GM12878 (cell line): ENCODE measurements at regions not wholly inside any gene's neighbourhood (a gene's known extent, or its start where the extent isn't known, plus 50 kb on each side); places are given as distances from the start of the nearest gene placed in this dataset.

Experiments used
- ATAC-seq: fragments of 200-7000 bp; cut with Tn5 transposase; 3 replicates; pipeline ENCODE4 v1.9.1; 2020; ENCODE audit warnings: mild to moderate bottlenecking, moderate library complexity
- BruUV-seq: library from RNA; stranded (reverse); fragments of 400-500 nt; replicated peaks from 2 replicates; lab custom pipeline; 2021; lab: Mats Ljungman, UMichigan
- CTCF ChIA-PET: fragments of 300-600 bp; sonication (Branson Sonifier 250); formaldehyde crosslinking; extraction: SDS; loops from one replicate; lab custom pipeline; 2021; ENCODE audit warnings: inconsistent platforms; lab: Yijun Ruan, JAX
- POLR2A ChIA-PET: fragments of 350-600 bp; formaldehyde crosslinking; extraction: SDS; loops from one replicate; lab custom pipeline; 2021; ENCODE audit warnings: inconsistent platforms; lab: Charles Lee
- RAD21 ChIA-PET: fragments of 300-600 bp; sonication (Branson Sonifier 250); formaldehyde crosslinking; loops from one replicate; lab custom pipeline; 2023; ENCODE audit warnings: antibody characterized with exemption; ENCODE audit not compliant: unreplicated experiment; lab: Charles Lee
- SMC1A ChIA-PET: fragments of 300-600 bp; sonication (Branson Sonifier 250); formaldehyde crosslinking; loops from one replicate; lab custom pipeline; 2023; ENCODE audit not compliant: unreplicated experiment, uncharacterized antibody; lab: Charles Lee
- DNase-seq: peaks from one replicate; pipeline ENCODE4 v3.0.0-alpha.2; 2011; ENCODE audit warnings: low read depth, low spot score
- FAIRE-seq: peaks from 3 replicates; lab custom pipeline; 2011; peaks lifted over from hg19 to GRCh38; lab: Jason Lieb, UNC
- H2AFZ ChIP-seq: 2 replicates; pipeline ENCODE4 v1.6.0; 2011; ENCODE audit warnings: low read depth, low read length, control low read depth; ENCODE audit not compliant: control insufficient read depth
- H3K27ac ChIP-seq: 2 replicates; pipeline ENCODE4 v1.5.1; 2011; ENCODE audit warnings: control low read depth; ENCODE audit not compliant: control insufficient read depth, insufficient read depth
- H3K27me3 ChIP-seq, 2 experiments: replicated peaks in 1 of 2; 2 replicates each; pipeline versions ENCODE4 v1.6.0 to v1.6.1; 2011; ENCODE audit warnings: low read length in 1 of 2; ENCODE audit not compliant: control insufficient read depth in 2 of 2, insufficient read depth in 2 of 2
- H3K36me3 ChIP-seq, 2 experiments: 2 replicates each; pipeline ENCODE4 v1.5.1; 2011; ENCODE audit warnings: low read length in 1 of 2; ENCODE audit not compliant: control insufficient read depth in 2 of 2, insufficient read depth in 2 of 2
- H3K4me1 ChIP-seq: 2 replicates; pipeline ENCODE4 v1.6.1; 2011; ENCODE audit warnings: mild to moderate bottlenecking, low read length, moderate library complexity, mixed read lengths; ENCODE audit not compliant: control insufficient read depth, insufficient read depth
- H3K4me2 ChIP-seq: 2 replicates; pipeline ENCODE4 v1.6.0; 2011; ENCODE audit warnings: control low read depth; ENCODE audit not compliant: control insufficient read depth, insufficient read depth
- H3K4me3 ChIP-seq: fragments of 200-600 bp; sonication (generic); 2 replicates; pipeline ENCODE4 v1.5.1; 2016
- H3K79me2 ChIP-seq: 2 replicates; pipeline ENCODE4 v1.6.0; 2011; ENCODE audit warnings: low read length; ENCODE audit not compliant: control insufficient read depth, insufficient read depth
- H3K9ac ChIP-seq: 2 replicates; pipeline ENCODE4 v1.8.0; 2011; ENCODE audit warnings: low read length, control low read depth, mixed read lengths; ENCODE audit not compliant: control insufficient read depth, insufficient read depth
- H3K9me3 ChIP-seq: replicated peaks from 3 replicates; pipeline ENCODE4 v1.5.1; 2011; ENCODE audit warnings: mild to moderate bottlenecking, low read length; ENCODE audit not compliant: control insufficient read depth, insufficient read depth
- H4K20me1 ChIP-seq: 2 replicates; pipeline ENCODE4 v1.6.0; 2011; ENCODE audit not compliant: control insufficient read depth, insufficient read depth
- BCL11A ChIP-seq: IDR thresholded peaks from 2 replicates; pipeline ENCODE4 v1.6.1; 2011; ENCODE audit warnings: low read depth, low read length
- EP300 ChIP-seq, 2 experiments: fragments of 150-350 bp in 1 of 2; IDR thresholded peaks; 2 replicates each; pipeline ENCODE4 v1.6.1; 2011 to 2012; ENCODE audit warnings: low read depth in 2 of 2, low read length in 2 of 2, borderline replicate concordance in 1 of 2, improper control_type of control experiment in 1 of 2, inconsistent platforms in 1 of 2; ENCODE audit not compliant: control insufficient read depth in 1 of 2
- FOS ChIP-seq: IDR thresholded peaks from 3 replicates; pipeline ENCODE4 v1.6.1; 2011; ENCODE audit warnings: borderline replicate concordance; ENCODE audit not compliant: insufficient read length; ENCODE audit errors: extremely low read depth
- HCFC1 ChIP-seq: fragments of 150-350 bp; IDR thresholded peaks from 2 replicates; pipeline ENCODE4 v1.6.1; 2014; ENCODE audit warnings: low read length
- KAT2A ChIP-seq: conservative IDR thresholded peaks from 2 replicates; pipeline ENCODE4 v1.6.1; 2011; ENCODE audit warnings: low read depth, low read length; ENCODE audit not compliant: control insufficient read depth
- KLF5 ChIP-seq: fragments of 450-650 bp; IDR thresholded peaks from 2 replicates; pipeline ENCODE4 v1.6.1; 2014; ENCODE audit warnings: mild to moderate bottlenecking; ENCODE audit not compliant: partially characterized antibody
- MTA3 ChIP-seq: IDR thresholded peaks from 2 replicates; pipeline ENCODE4 v1.6.1; 2012; ENCODE audit warnings: low read length, inconsistent platforms, borderline replicate concordance
- NR2F1 ChIP-seq: fragments of 450-650 bp; conservative IDR thresholded peaks from 2 replicates; pipeline ENCODE4 v1.6.1; 2017; ENCODE audit warnings: mild to moderate bottlenecking
- POU2F2 ChIP-seq: IDR thresholded peaks from 3 replicates; pipeline ENCODE4 v1.6.1; 2011; ENCODE audit warnings: low read depth, mild to moderate bottlenecking, low read length, borderline replicate concordance
- RAD21 ChIP-seq: IDR thresholded peaks from 2 replicates; pipeline ENCODE4 v1.6.1; 2011; ENCODE audit warnings: mild to moderate bottlenecking, low read depth, low read length, moderate library complexity; ENCODE audit not compliant: insufficient read depth
- SREBF2 ChIP-seq: IDR thresholded peaks from 2 replicates; pipeline ENCODE4 v1.6.1; 2012; ENCODE audit warnings: mild to moderate bottlenecking, low read length
- STAT1 ChIP-seq: fragments of 450-650 bp; conservative IDR thresholded peaks from 2 replicates; pipeline ENCODE4 v1.6.1; 2014; ENCODE audit warnings: antibody characterized with exemption, mild to moderate bottlenecking
- ZNF274 ChIP-seq: IDR thresholded peaks from one replicate; pipeline ENCODE4 v1.8.0; 2011; ENCODE audit not compliant: insufficient read length, insufficient read depth
- WGBS: methylation state at CpG from one replicate; pipeline ENCODE4 v1.1.6; 2016; ENCODE audit warnings: low lambda C conversion rate; ENCODE audit not compliant: insufficient replicate concordance, insufficient coverage; ENCODE audit errors: missing lambda C conversion rate; 5-methylcytosine and 5-hydroxymethylcytosine counted together
- in situ Hi-C: fragments of 300-500 bp; cut with MboI; formaldehyde crosslinking; loops from 9 replicates; pipeline ENCODE4 v1.14.3; 2018; ENCODE audit warnings: mixed read lengths
- intact Hi-C: fragments of 100-400 bp; cut with micrococcal nuclease; formaldehyde crosslinking; loops from one replicate; pipeline ENCODE4 v1.14.2; 2022; ENCODE audit not compliant: unreplicated experiment
- TF ChIP-seq, protein P1 (sequence below): fragments of 150-350 bp; IDR thresholded peaks from 2 replicates; pipeline ENCODE4 v1.6.1; 2014; ENCODE audit warnings: mild to moderate bottlenecking, low read depth, low read length
- TF ChIP-seq, protein P2 (sequence below): fragments of 450-650 bp; IDR thresholded peaks from 2 replicates; pipeline ENCODE4 v1.6.1; 2017; ENCODE audit warnings: mild to moderate bottlenecking, low read depth, inconsistent platforms; ENCODE audit not compliant: poor library complexity, severe bottlenecking
- TF ChIP-seq, protein P3 (sequence below): fragments of 450-650 bp; IDR thresholded peaks from 2 replicates; pipeline ENCODE4 v1.6.1; 2017; ENCODE audit warnings: low read depth, mild to moderate bottlenecking, moderate library complexity
- TF ChIP-seq, protein P4 (sequence below): fragments of 450-650 bp; IDR thresholded peaks from 2 replicates; pipeline ENCODE4 v1.6.1; 2017; ENCODE audit warnings: mild to moderate bottlenecking, moderate library complexity

DNA sequence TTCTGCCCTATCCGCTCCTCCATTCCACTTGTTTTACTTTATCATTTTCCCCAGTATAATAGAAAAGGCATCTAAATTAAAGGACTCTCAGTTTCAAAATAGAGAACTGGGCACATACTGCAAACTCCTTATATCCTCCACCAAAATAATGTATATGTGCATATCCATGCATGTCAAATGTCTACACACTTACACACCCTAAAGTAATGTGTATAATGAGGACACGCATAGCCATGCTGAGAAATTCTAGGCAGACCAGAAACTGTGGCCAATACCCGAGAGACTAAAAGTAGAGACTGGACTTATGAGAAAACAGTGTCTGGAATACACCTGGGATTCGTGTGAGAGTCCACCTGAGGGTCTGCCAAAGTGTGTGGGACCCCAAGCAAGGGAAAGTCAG lies 183.5 kb downstream of the CWF19L2 start:
- BruUV-seq = no TSS peak
- TF ChIP-seq EP300 (IDR thresholded peaks at IDR 0.05; ENCODE audit: borderline replicate concordance in 1 of 2, control insufficient read depth in 1 of 2, low read depth in 2 of 2, low read length in 2 of 2) = no peak
- TF ChIP-seq ZNF274 = no peak
- TF ChIP-seq KLF5 = no peak
- TF ChIP-seq, protein P1, sequence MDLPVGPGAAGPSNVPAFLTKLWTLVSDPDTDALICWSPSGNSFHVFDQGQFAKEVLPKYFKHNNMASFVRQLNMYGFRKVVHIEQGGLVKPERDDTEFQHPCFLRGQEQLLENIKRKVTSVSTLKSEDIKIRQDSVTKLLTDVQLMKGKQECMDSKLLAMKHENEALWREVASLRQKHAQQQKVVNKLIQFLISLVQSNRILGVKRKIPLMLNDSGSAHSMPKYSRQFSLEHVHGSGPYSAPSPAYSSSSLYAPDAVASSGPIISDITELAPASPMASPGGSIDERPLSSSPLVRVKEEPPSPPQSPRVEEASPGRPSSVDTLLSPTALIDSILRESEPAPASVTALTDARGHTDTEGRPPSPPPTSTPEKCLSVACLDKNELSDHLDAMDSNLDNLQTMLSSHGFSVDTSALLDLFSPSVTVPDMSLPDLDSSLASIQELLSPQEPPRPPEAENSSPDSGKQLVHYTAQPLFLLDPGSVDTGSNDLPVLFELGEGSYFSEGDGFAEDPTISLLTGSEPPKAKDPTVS = no peak
- no peak for TF ChIP-seq POU2F2
- TF ChIP-seq NR2F1 = no peak
- no peak for TF ChIP-seq KAT2A
- no peak for TF ChIP-seq FOS
- TF ChIP-seq STAT1 = no peak
- TF ChIP-seq, protein P2, sequence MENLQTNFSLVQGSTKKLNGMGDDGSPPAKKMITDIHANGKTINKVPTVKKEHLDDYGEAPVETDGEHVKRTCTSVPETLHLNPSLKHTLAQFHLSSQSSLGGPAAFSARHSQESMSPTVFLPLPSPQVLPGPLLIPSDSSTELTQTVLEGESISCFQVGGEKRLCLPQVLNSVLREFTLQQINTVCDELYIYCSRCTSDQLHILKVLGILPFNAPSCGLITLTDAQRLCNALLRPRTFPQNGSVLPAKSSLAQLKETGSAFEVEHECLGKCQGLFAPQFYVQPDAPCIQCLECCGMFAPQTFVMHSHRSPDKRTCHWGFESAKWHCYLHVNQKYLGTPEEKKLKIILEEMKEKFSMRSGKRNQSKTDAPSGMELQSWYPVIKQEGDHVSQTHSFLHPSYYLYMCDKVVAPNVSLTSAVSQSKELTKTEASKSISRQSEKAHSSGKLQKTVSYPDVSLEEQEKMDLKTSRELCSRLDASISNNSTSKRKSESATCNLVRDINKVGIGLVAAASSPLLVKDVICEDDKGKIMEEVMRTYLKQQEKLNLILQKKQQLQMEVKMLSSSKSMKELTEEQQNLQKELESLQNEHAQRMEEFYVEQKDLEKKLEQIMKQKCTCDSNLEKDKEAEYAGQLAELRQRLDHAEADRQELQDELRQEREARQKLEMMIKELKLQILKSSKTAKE = no peak
- TF ChIP-seq, protein P3, sequence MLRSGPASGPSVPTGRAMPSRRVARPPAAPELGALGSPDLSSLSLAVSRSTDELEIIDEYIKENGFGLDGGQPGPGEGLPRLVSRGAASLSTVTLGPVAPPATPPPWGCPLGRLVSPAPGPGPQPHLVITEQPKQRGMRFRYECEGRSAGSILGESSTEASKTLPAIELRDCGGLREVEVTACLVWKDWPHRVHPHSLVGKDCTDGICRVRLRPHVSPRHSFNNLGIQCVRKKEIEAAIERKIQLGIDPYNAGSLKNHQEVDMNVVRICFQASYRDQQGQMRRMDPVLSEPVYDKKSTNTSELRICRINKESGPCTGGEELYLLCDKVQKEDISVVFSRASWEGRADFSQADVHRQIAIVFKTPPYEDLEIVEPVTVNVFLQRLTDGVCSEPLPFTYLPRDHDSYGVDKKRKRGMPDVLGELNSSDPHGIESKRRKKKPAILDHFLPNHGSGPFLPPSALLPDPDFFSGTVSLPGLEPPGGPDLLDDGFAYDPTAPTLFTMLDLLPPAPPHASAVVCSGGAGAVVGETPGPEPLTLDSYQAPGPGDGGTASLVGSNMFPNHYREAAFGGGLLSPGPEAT = no peak
- TF ChIP-seq RAD21 = no peak
- TF ChIP-seq HCFC1 = no peak
- TF ChIP-seq, protein P4, sequence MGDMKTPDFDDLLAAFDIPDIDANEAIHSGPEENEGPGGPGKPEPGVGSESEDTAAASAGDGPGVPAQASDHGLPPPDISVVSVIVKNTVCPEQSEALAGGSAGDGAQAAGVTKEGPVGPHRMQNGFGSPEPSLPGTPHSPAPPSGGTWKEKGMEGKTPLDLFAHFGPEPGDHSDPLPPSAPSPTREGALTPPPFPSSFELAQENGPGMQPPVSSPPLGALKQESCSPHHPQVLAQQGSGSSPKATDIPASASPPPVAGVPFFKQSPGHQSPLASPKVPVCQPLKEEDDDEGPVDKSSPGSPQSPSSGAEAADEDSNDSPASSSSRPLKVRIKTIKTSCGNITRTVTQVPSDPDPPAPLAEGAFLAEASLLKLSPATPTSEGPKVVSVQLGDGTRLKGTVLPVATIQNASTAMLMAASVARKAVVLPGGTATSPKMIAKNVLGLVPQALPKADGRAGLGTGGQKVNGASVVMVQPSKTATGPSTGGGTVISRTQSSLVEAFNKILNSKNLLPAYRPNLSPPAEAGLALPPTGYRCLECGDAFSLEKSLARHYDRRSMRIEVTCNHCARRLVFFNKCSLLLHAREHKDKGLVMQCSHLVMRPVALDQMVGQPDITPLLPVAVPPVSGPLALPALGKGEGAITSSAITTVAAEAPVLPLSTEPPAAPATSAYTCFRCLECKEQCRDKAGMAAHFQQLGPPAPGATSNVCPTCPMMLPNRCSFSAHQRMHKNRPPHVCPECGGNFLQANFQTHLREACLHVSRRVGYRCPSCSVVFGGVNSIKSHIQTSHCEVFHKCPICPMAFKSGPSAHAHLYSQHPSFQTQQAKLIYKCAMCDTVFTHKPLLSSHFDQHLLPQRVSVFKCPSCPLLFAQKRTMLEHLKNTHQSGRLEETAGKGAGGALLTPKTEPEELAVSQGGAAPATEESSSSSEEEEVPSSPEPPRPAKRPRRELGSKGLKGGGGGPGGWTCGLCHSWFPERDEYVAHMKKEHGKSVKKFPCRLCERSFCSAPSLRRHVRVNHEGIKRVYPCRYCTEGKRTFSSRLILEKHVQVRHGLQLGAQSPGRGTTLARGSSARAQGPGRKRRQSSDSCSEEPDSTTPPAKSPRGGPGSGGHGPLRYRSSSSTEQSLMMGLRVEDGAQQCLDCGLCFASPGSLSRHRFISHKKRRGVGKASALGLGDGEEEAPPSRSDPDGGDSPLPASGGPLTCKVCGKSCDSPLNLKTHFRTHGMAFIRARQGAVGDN = no peak
- TF ChIP-seq MTA3 = no peak
- TF ChIP-seq BCL11A = no peak
- TF ChIP-seq SREBF2 = no peak

More for the DNA sequence above, 183.5 kb downstream of the CWF19L2 start:
- Histone ChIP-seq H3K4me3 (no peak overlapping the region), H3K9me3 (no peaks in the 10 kb centered on the region), H2AFZ (no peak overlapping the region), H3K36me3 (no peaks in the 10 kb centered on the region), H3K4me1 (no peaks in the 10 kb centered on the region), H4K20me1 (no peaks in the 10 kb centered on the region), H3K79me2 (no peaks in the 10 kb centered on the region), H3K27ac (no peak overlapping the region), H3K4me2 (no peak overlapping the region), H3K27me3 (no peaks in the 10 kb centered on the region), H3K9ac (no peak overlapping the region)
- ATAC-seq (no peak), FAIRE-seq (no peak), DNase-seq (no peak)
- ChIA-PET RAD21 (interaction anchor here (0.6 kb wide), 2 partner anchors 14 to 217 kb away, joined by 3 to 6 read pairs; no protein-coding TSS in a partner anchor), SMC1A (no interaction called here), CTCF (no interaction called here), POLR2A (no interaction called here)
- WGBS = 68% methylated on average over 4 of the region's 4 CpGs
- intact Hi-C loops = no loop called here
- in situ Hi-C loops = no loop called here
